ENCODE measurements at regions not wholly inside any gene's neighbourhood (a gene's known extent, or its start where the extent isn't known, plus 50 kb on each side); places are given as distances from the start of the nearest gene placed in this dataset.

- WGBS (ENCODE audit: low lambda C conversion rate, missing lambda C conversion rate) = 64% methylated on average over 2 of the region's 2 CpGs
- H3K4me2 ChIP-seq = no peak overlapping the region
- H3K27ac ChIP-seq = no peak overlapping the region
- H3K36me3 ChIP-seq (replicated peaks; ENCODE audit: insufficient read depth, low read depth) = no peaks in the 10 kb centered on the region
- no peak for DNase-seq (ENCODE audit: low spot score)
- H3K4me3 ChIP-seq = no peak overlapping the region
- TF ChIP-seq CTCF (IDR thresholded peaks at IDR 0.05; ENCODE audit: poor library complexity) = no peak
- TF ChIP-seq EZH2phosphoT487 (IDR thresholded peaks at IDR 0.05; ENCODE audit: low read depth, severe bottlenecking, unreplicated experiment) = no peak
- TF ChIP-seq EZH2 (IDR thresholded peaks at IDR 0.05; ENCODE audit: borderline replicate concordance) = no peak
- H3K9me3 ChIP-seq (ENCODE audit: low read depth) = no peaks in the 10 kb centered on the region
- H3K9me2 ChIP-seq (replicated peaks; ENCODE audit: insufficient read depth) = no peaks in the 10 kb centered on the region
- H3K79me2 ChIP-seq = no peaks in the 10 kb centered on the region
- H4K20me1 ChIP-seq (ENCODE audit: insufficient read depth, poor library complexity, severe bottlenecking) = no peaks in the 10 kb centered on the region
- no peaks in the 10 kb centered on the region for H3K4me1 ChIP-seq (ENCODE audit: insufficient read depth)
- no peaks in the 10 kb centered on the region for H3K27me3 ChIP-seq
- no peak overlapping the region for H2AFZ ChIP-seq
Observed at GRCh38 chr6:67292169-67292568, 1342.9 kb upstream of the ADGRB3 start.

GRCh38 chr6:67287566-67287965, 1347.5 kb upstream of the ADGRB3 start:
- no peak overlapping the region for H3K27ac ChIP-seq
- H3K4me1 ChIP-seq (ENCODE audit: insufficient read depth) = no peaks in the 10 kb centered on the region
- no peak overlapping the region for H2AFZ ChIP-seq
- no peaks in the 10 kb centered on the region for H3K9me2 ChIP-seq (replicated peaks; ENCODE audit: insufficient read depth)
- H3K9me3 ChIP-seq (ENCODE audit: low read depth) = no peaks in the 10 kb centered on the region
- no peaks in the 10 kb centered on the region for H3K27me3 ChIP-seq
- no peaks in the 10 kb centered on the region for H4K20me1 ChIP-seq (ENCODE audit: insufficient read depth, poor library complexity, severe bottlenecking)
- no peak for DNase-seq (ENCODE audit: low spot score)
- TF ChIP-seq CTCF (IDR thresholded peaks at IDR 0.05; ENCODE audit: poor library complexity) = no peak
- TF ChIP-seq EZH2phosphoT487 (IDR thresholded peaks at IDR 0.05; ENCODE audit: low read depth, severe bottlenecking, unreplicated experiment) = no peak
- TF ChIP-seq EZH2 (IDR thresholded peaks at IDR 0.05; ENCODE audit: borderline replicate concordance) = no peak
- H3K36me3 ChIP-seq (replicated peaks; ENCODE audit: insufficient read depth, low read depth) = no peaks in the 10 kb centered on the region
- H3K4me2 ChIP-seq = no peak overlapping the region
- H3K79me2 ChIP-seq = no peaks in the 10 kb centered on the region
- no peak overlapping the region for H3K4me3 ChIP-seq

- no peak for DNase-seq (ENCODE audit: low spot score)
Observed at GRCh38 chr6:67285770-67286495, 1349.1 kb upstream of the ADGRB3 start.

More at GRCh38 chr6:67285770-67286495, 1349.1 kb upstream of the ADGRB3 start:
- no peaks in the 10 kb centered on the region for H3K27me3 ChIP-seq
- H3K36me3 ChIP-seq (replicated peaks; ENCODE audit: insufficient read depth, low read depth) = no peaks in the 10 kb centered on the region
- TF ChIP-seq EZH2phosphoT487 (IDR thresholded peaks at IDR 0.05; ENCODE audit: low read depth, severe bottlenecking, unreplicated experiment) (no peak), CTCF (IDR thresholded peaks at IDR 0.05; ENCODE audit: poor library complexity) (no peak), EZH2 (IDR thresholded peaks at IDR 0.05; ENCODE audit: borderline replicate concordance) (no peak)
- no peaks in the 10 kb centered on the region for H4K20me1 ChIP-seq (ENCODE audit: insufficient read depth, poor library complexity, severe bottlenecking)
- H3K27ac ChIP-seq = no peak overlapping the region
- no peaks in the 10 kb centered on the region for H3K79me2 ChIP-seq
- no peaks in the 10 kb centered on the region for H3K9me3 ChIP-seq (ENCODE audit: low read depth)
- no peak overlapping the region for H3K4me2 ChIP-seq
- no peak overlapping the region for H2AFZ ChIP-seq
- no peaks in the 10 kb centered on the region for H3K9me2 ChIP-seq (replicated peaks; ENCODE audit: insufficient read depth)
- H3K4me1 ChIP-seq (ENCODE audit: insufficient read depth) = no peaks in the 10 kb centered on the region
- H3K4me3 ChIP-seq = no peak overlapping the region

Measured in hepatocyte (in vitro differentiated cells).